ENCODE measurements at regions not wholly inside any gene's neighbourhood (a gene's known extent, or its start where the extent isn't known, plus 50 kb on each side); places are given as distances from the start of the nearest gene placed in this dataset.
"Not testable (repeated sequence)": the region's sequence is repeated elsewhere in the genome, so short reads cannot be mapped to it uniquely, and the experiment has no call there.

GRCh38 chr14:38409071-38409705 is 153.3 kb upstream of the CLEC14A start:
- DNase-seq (ENCODE audit: low read depth in 2 of 2): no peak

DNA sequence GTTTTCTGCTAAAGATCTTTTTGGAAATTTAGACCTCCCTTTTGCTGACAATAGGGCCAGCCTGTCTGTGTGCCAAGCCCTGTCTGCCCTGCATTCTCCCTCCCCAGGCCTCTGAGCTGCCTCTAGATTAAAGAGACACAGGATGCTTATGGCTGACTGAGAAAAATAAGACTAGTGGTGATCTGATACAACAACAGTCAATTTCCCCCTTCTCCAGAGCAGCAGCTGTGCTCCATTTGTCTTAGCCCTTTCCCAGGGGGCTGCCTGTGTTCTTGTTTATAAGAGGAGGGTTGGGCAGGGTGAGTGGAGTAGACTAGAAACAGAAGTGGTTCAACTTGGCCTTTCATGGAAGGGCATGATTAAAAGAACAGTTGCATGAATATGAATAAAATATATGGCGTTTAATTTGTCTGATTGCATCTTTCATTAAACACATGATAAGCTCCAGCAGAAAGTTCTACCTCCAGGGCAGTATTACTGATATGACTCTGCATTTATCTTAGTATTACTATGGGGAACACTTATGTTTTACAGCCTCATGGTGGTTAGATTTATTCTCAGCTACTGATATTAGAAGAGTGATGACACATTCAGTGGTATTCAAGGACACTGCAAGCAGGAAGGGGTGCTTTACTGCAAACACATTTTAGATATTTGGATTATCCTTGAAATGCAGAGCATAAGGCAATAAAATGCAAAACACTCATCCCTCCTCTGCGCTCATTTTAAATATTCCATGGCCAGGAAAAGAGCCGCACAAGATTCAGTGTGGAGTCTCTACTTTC is 150.2 kb upstream of the CLEC14A start:
- no peak for DNase-seq (ENCODE audit: low read depth in 2 of 2)

GRCh38 chr14:38404616-38405015 is 148.7 kb upstream of the CLEC14A start:
- DNase-seq (ENCODE audit: low read depth in 2 of 2): no peak

DNA sequence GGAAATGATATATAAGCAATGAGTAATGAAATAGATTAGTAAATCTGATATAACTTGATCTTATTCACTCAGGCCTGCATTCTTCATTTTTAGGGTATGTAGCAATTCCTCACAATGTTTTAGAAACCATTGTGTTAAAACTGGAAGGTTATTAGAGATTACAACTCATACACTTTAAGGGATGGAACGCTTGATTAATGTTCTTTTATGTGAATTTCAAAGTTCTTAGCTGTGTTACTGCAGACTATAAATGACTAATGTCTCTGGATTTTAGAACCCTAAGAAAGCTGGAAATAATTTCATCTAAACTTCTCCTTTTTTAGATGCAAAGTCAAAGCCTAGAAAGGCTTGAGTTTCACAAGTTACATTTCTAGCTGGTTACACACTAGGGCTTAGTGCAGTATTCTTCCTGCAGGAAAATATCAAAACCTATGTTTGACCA is 148.2 kb upstream of the CLEC14A start:
- no peak for DNase-seq (ENCODE audit: low read depth in 2 of 2)

- no peak for DNase-seq (ENCODE audit: low read depth in 2 of 2)
Observed at GRCh38 chr14:38400751-38401150, 144.9 kb upstream of the CLEC14A start.

DNA sequence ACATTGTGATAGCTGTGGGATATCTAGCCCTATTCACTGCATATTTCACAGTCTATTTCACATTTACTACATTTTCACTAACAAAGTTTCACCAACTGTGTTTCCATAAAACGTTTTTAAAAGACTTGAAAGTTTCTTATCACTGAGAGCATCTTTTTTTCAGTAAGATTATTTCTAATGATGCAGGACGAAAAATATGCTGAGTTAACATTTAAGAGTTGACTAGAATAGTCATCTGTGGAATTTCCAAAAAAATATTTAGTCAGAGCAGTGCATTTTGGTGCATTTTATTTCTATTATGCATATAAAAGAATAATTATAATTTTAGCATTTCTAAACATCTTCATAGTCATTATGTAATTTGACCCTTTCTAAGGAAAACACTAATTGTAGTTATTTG is 143.8 kb upstream of the CLEC14A start:
- no peak for DNase-seq (ENCODE audit: low read depth in 2 of 2)

GRCh38 chr14:38394767-38395166 is 138.9 kb upstream of the CLEC14A start:
- DNase-seq (ENCODE audit: low read depth in 2 of 2): no peak

- no peak for DNase-seq (ENCODE audit: low read depth in 2 of 2)
Observed at GRCh38 chr14:38394064-38394463, 138.2 kb upstream of the CLEC14A start.

GRCh38 chr14:38391334-38391733 is 135.4 kb upstream of the CLEC14A start:
- DNase-seq (ENCODE audit: low read depth in 2 of 2): no peak

GRCh38 chr14:38389681-38390080 is 133.8 kb upstream of the CLEC14A start:
- DNase-seq (ENCODE audit: low read depth in 2 of 2): no peak

- no peak for DNase-seq (ENCODE audit: low read depth in 2 of 2)
Observed at GRCh38 chr14:38387821-38388220, 131.9 kb upstream of the CLEC14A start.

GRCh38 chr14:38385836-38386235 is 129.9 kb upstream of the CLEC14A start:
- DNase-seq (ENCODE audit: low read depth in 2 of 2): no peak

DNA sequence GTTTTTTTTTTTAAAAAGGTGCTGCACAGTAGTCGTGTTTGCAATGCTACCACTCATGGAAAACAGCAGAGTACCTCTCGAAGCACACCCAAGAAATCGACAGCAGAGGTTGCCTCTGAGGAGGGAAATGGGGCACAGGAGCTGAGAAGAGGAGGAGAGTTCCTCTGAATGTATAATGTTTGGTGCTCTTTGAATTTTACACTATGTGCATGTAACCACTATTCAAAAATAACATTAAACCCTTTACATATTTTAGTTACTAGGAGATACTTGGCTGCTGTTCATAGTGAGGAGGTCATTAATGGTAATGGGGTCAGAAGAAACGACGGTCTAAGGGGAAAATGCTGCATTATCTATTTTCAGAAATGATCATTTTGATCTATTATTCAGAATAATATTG is 129.4 kb upstream of the CLEC14A start:
- DNase-seq (ENCODE audit: low read depth in 2 of 2): no peak

DNA sequence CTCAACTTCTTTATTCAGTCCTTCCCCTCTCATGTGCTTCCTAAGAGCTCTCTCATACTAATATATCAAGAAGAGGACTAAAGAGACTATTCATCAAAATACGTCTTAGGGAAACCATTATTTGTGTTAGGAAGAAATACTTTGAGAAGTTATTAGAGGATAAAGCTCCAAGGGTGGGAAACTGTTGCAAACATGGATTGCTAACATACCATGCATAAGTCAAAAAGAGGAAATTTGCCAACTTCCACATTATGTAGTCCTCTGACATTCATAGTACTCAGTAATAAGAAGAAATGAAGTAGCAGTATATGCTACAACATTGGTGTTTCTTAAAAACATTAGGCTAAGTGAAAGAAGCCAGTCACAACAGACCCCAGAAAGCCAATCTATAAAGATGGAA is 128.8 kb upstream of the CLEC14A start:
- no peak for DNase-seq (ENCODE audit: low read depth in 2 of 2)

DNA sequence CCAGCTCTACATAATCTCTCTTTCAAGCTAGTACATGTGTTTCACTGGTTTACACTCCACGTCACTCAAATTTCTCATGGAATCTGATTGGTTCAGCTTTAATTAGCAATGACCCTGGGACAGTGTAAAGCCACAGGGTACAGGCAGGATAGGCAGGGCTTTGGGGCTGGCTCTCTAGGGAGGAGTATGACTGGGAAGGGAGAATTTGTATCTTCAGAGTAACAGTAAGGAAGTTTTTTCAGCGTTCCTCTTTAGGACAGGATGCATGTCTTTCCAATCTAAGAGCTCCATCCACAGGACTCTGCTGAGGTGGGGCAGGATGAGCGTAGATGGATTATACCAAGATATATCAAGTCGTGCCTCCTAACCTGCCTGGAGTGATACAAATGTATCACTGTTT is 112.0 kb upstream of the CLEC14A start:
- DNase-seq (ENCODE audit: low read depth in 2 of 2): no peak

DNA sequence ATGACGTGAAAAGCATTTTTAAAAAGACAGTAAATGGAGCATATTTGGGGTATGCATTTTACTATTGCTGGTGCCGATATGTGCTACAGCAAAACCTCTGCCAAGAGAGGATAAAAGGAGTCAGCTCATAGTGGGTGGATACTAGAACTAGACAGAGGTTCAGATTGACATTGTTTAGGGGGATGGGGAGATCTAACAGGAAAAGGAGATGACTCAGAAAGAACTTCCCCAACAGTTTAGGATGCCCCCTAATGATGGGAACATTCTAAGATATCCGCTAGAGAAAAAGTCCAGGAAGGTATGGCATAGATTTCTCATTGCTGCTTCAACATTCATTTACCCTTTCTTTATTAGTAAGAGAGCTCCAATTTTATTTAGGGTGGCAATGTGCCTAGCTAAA is 110.5 kb upstream of the CLEC14A start:
- no peak for DNase-seq (ENCODE audit: low read depth in 2 of 2)

- DNase-seq (ENCODE audit: low read depth in 2 of 2): no peak
Observed at GRCh38 chr14:38363217-38363616, 107.3 kb upstream of the CLEC14A start.

GRCh38 chr14:38357557-38357956 is 101.7 kb upstream of the CLEC14A start:
- DNase-seq (ENCODE audit: low read depth in 2 of 2): no peak

DNA sequence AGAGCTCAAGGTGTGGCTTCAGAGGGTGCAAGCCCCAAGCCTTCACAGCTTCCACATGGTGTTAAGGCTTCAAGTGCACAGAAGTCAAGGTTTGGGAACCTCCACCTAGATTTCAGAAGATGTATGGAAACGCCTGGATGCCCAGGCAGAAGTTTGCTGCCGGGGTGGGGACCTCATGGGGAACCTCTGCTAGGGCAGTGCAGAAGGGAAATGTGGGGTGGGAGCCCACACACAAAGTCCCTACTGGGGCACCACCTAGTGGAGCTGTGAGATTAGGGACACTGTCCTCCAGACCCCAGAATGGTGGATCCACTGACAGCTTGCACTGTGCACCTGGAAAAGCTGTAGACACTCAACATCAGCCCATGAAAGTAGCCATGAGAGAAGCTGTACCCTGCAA is 99.6 kb upstream of the CLEC14A start:
- DNase-seq (ENCODE audit: low read depth in 2 of 2): not testable (repeated sequence)

GRCh38 chr14:38350102-38350501 is 94.2 kb upstream of the CLEC14A start:
- no peak for DNase-seq (ENCODE audit: low read depth in 2 of 2)

DNA sequence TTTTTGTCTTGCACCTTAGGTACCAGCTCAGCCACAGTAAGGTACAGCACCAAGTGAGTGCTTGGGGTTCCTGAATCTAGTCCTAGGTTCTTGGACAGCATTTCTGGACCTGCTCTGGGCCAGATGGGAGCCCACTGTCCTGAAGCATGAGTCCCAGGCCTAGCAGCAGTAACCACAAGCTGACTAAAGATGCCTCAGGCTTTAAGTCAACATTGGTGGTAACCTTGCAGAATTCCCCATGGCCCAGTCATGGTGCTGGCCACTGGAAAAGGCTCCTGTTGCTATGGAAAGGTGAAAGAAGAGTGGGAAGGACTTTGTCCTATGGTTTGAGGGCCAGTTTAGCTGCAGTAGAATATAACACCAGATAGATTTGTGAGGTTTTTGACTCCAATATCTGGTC is 86.9 kb upstream of the CLEC14A start:
- no peak for DNase-seq (ENCODE audit: low read depth in 2 of 2)

GRCh38 chr14:38339696-38340095 is 83.8 kb upstream of the CLEC14A start:
- no peak for DNase-seq (ENCODE audit: low read depth in 2 of 2)

GRCh38 chr14:38336298-38336697 is 80.4 kb upstream of the CLEC14A start:
- DNase-seq (ENCODE audit: low read depth in 2 of 2): no peak

DNA sequence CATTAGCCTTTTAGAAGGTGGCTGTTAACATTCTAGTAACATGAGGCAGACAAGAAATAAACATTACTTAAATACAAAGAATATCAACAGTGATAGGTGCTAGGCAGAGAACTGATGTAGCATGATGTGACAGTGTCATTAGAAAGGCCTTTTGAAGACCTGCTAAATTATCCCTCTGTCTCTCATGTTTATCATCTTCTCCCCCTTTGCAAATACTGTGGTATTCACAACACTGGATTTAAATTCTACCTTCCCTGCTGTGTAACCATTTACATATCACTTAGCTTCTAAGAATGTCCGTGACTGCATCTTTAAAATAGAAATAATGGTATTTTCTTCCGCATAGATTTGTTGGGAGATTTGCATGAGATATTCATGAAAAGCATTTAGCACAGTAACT is 74.4 kb upstream of the CLEC14A start:
- DNase-seq (ENCODE audit: low read depth in 2 of 2): no peak
